NCI-H1417 (cell line): ENCODE measurements at regions not wholly inside any gene's neighbourhood (a gene's known extent, or its start where the extent isn't known, plus 50 kb on each side); places are given as distances from the start of the nearest gene placed in this dataset.

Experiments used
- DNase-seq, 3 experiments: peaks; one replicate each; lab custom pipeline; 2025; lab: John Stamatoyannopoulos, UW

GRCh38 chr16:11440657-11441012 lies 95.4 kb downstream of the RMI2 start:
- DNase-seq: no peak

GRCh38 chr16:11445486-11445885 lies 100.2 kb downstream of the RMI2 start:
- DNase-seq: no peak

- DNase-seq: peak in 2 of 3 experiments; percentile 21 to 38
Observed at GRCh38 chr16:11446566-11447119, 101.4 kb downstream of the RMI2 start.

- DNase-seq: no peak
Observed at GRCh38 chr16:11447272-11447671, 102.0 kb downstream of the RMI2 start.

- no peak for DNase-seq
Observed at GRCh38 chr16:11447836-11448235, 102.6 kb downstream of the RMI2 start.

GRCh38 chr16:11448796-11449416 lies 103.6 kb downstream of the RMI2 start:
- no peak for DNase-seq

- DNase-seq: no peak
Observed at GRCh38 chr16:11449716-11450115, 104.5 kb downstream of the RMI2 start.

- no peak for DNase-seq
Observed at GRCh38 chr16:11450136-11450535, 104.9 kb downstream of the RMI2 start.

GRCh38 chr16:11452298-11452697 lies 107.0 kb downstream of the RMI2 start:
- no peak for DNase-seq

- no peak for DNase-seq
Observed at GRCh38 chr16:11452746-11453389, 107.6 kb downstream of the RMI2 start.

- DNase-seq: no peak
Observed at GRCh38 chr16:11456741-11457140, 111.5 kb downstream of the RMI2 start.

GRCh38 chr16:11459722-11460121 lies 114.5 kb downstream of the RMI2 start:
- DNase-seq: no peak

- DNase-seq: no peak
Observed at GRCh38 chr16:11460820-11461594, 115.7 kb downstream of the RMI2 start.

GRCh38 chr16:11461595-11461990 lies 116.3 kb downstream of the RMI2 start:
- DNase-seq: no peak

GRCh38 chr16:11462036-11462435 lies 116.8 kb downstream of the RMI2 start:
- no peak for DNase-seq

GRCh38 chr16:11462861-11463260 lies 117.6 kb downstream of the RMI2 start:
- no peak for DNase-seq

GRCh38 chr16:11464241-11464640 lies 119.0 kb downstream of the RMI2 start:
- DNase-seq: no peak

- no peak for DNase-seq
Observed at GRCh38 chr16:11465675-11466074, 120.4 kb downstream of the RMI2 start.

GRCh38 chr16:11470676-11471415 lies 115.9 kb downstream of the LITAF start:
- DNase-seq: no peak

- DNase-seq: no peak
Observed at GRCh38 chr16:11471548-11471947, 115.2 kb downstream of the LITAF start.

- DNase-seq: no peak
Observed at GRCh38 chr16:11472410-11472809, 114.3 kb downstream of the LITAF start.

- DNase-seq: no peak
Observed at GRCh38 chr16:11472851-11473250, 113.9 kb downstream of the LITAF start.
